ENCODE measurements at regions not wholly inside any gene's neighbourhood (a gene's known extent, or its start where the extent isn't known, plus 50 kb on each side); places are given as distances from the start of the nearest gene placed in this dataset.

- no peak for DNase-seq
Measured at GRCh38 chrX:130974323-130974722, 71.3 kb upstream of the ENOX2 start.

- DNase-seq = peak in 1 of 2 experiments; percentile 1
Measured at GRCh38 chrX:130975947-130976346, 72.9 kb upstream of the ENOX2 start.

GRCh38 chrX:130981836-130982235 is 76.3 kb upstream of the ARHGAP36 start:
- no peak for DNase-seq

- no peak for DNase-seq
Measured at GRCh38 chrX:130984782-130985181, 73.4 kb upstream of the ARHGAP36 start.

- no peak for DNase-seq
Measured at GRCh38 chrX:130987241-130987640, 70.9 kb upstream of the ARHGAP36 start.

DNA sequence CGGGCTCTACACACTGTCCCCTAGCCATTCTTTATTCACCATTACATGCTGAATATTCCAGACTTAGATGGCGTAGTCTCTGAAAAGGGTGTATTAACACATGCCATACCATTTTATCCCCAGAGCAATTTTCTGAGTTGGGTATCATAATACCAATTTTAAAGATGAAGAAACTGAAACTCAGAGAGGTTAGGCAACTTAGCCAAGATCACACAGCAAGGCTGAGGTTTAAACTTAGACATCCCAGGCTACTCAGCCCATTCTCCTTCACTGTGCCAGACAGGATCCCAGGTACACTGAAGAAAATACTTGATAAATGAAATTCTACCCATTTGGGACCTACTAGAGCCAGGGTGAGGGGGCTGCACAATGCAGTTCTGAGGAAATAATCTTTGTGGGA is 67.4 kb upstream of the ARHGAP36 start:
- no peak for DNase-seq

DNA sequence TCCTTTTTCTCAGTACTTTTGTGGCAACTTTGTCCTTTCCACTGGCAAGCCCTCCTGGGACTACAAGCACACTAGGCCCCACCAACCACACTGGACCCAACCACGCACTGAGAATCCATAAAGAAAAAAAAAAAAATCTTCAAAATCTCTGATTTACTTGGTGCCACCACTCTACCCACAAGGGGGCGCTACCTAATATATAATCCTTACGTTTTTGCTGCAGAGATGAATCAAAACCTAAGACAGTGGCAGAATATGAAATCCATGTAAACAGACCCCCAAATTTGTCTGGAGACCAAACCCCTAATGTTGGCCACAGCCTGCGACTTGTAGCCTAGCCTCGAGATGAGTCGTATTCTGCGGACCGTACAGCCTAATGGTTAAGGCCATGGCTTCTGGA is 63.5 kb upstream of the ARHGAP36 start:
- DNase-seq = peak in 1 of 2 experiments; percentile 0

DNA sequence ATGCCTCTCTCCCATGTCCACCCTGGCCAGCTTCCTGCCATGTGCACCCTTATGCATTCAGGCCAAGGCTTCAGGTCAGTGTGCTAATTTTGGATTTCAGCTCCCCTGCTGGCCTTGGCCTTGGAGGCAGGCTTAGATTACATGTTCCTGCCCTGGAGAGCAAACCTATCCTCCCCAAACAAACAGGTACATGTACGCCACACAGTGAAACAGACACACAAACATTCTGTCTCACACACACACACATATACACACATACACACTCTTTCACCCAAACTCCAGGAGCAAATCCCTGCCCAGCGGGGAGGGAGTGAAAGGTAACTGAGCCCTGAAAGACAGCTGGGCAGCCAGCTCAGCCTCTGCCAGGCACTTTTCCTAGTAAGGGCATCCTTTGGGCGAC is 62.7 kb upstream of the ARHGAP36 start:
- no peak for DNase-seq

GRCh38 chrX:130997314-130997713 is 60.8 kb upstream of the ARHGAP36 start:
- no peak for DNase-seq

DNA sequence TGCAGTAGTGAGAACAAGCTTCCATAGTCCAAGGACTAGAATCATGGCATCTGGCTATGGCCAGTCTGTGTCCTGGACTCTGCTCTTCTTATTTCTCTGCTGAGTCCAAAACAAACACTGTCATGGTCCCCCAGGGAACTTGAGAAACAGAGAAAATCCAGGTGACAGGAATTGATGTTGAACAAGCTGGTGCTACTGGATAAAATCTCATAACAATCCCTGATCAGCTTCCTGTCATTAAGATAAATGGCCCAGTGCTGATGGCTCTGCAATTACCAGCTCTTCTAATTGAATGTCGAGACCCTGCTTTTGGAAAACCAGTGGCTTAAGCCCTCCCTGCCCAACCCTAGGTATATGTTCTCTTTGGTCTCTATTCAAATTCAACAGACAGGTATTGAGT is 58.8 kb upstream of the ARHGAP36 start:
- DNase-seq = no peak

All from SW 1271 (cell line).